BLaER1 (cell line): ENCODE measurements at regions not wholly inside any gene's neighbourhood (a gene's known extent, or its start where the extent isn't known, plus 50 kb on each side); places are given as distances from the start of the nearest gene placed in this dataset.

Source experiments
- H3K27ac ChIP-seq: shearing (Covaris generic); formaldehyde crosslinking; 2 replicates; pipeline ENCODE4 v1.8.1; 2022
- H3K27me3 ChIP-seq: shearing (Covaris generic); formaldehyde crosslinking; 2 replicates; pipeline ENCODE4 v1.8.1; 2022
- H3K36me3 ChIP-seq: shearing (Covaris generic); formaldehyde crosslinking; 2 replicates; pipeline ENCODE4 v1.8.1; 2022
- H3K4me1 ChIP-seq: shearing (Covaris generic); formaldehyde crosslinking; 2 replicates; pipeline ENCODE4 v1.8.1; 2022
- H3K4me2 ChIP-seq: shearing (Covaris generic); formaldehyde crosslinking; 2 replicates; pipeline ENCODE4 v1.8.1; 2022
- H3K4me3 ChIP-seq: shearing (Covaris generic); formaldehyde crosslinking; 2 replicates; pipeline ENCODE4 v1.8.1; 2022
- H3K9ac ChIP-seq: shearing (Covaris generic); formaldehyde crosslinking; 2 replicates; pipeline ENCODE4 v1.8.1; 2022
- H3K9me3 ChIP-seq: shearing (Covaris generic); formaldehyde crosslinking; 2 replicates; pipeline ENCODE4 v1.8.1; 2022
- H4K20me1 ChIP-seq: shearing (Covaris generic); formaldehyde crosslinking; 2 replicates; pipeline ENCODE4 v1.8.1; 2022
- Cebpa-rat ChIP-seq: shearing (Covaris generic); IDR thresholded peaks from 2 replicates; pipeline ENCODE4 v1.8.1; 2022

GRCh38 chr1:115233598-115233997, 104.5 kb downstream of the NGF start:
- H3K9me3 ChIP-seq, result no peaks in the 10 kb centered on the region
- H3K27me3 ChIP-seq, result no peaks in the 10 kb centered on the region
- no peak overlapping the region for H3K9ac ChIP-seq
- H4K20me1 ChIP-seq, result no peaks in the 10 kb centered on the region
- H3K27ac ChIP-seq, result no peak overlapping the region
- no peaks in the 10 kb centered on the region for H3K4me1 ChIP-seq
- no peak overlapping the region for H3K4me2 ChIP-seq
- no peak for TF ChIP-seq Cebpa-rat
- no peaks in the 10 kb centered on the region for H3K36me3 ChIP-seq
- H3K4me3 ChIP-seq, result no peak overlapping the region

DNA sequence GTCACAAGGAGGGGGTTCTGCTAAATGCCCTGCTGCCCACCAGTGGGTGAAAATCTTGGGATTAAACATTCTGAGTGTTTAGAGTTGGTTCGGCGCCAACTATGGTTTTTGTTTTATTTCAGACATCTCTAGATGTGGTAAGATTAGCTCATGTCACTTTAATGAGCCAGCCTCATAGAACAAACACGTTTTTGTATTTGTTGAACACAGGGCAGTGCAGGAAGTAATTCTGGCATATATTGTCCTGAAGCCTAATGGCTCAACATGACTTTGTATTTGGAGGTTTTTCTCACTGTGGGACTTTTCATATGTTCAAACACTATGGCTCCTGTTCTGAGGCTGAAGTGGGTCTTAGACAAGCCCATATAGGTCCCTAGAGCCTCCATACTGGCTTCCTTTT, 107.8 kb downstream of the NGF start:
- H3K4me1 ChIP-seq, result no peaks in the 10 kb centered on the region
- no peaks in the 10 kb centered on the region for H3K9me3 ChIP-seq
- H3K27ac ChIP-seq, result no peak overlapping the region
- no peak overlapping the region for H3K9ac ChIP-seq
- H3K36me3 ChIP-seq, result no peaks in the 10 kb centered on the region
- no peak for TF ChIP-seq Cebpa-rat
- H3K4me3 ChIP-seq, result no peak overlapping the region
- H3K27me3 ChIP-seq, result no peaks in the 10 kb centered on the region
- no peak overlapping the region for H3K4me2 ChIP-seq
- no peaks in the 10 kb centered on the region for H4K20me1 ChIP-seq

DNA sequence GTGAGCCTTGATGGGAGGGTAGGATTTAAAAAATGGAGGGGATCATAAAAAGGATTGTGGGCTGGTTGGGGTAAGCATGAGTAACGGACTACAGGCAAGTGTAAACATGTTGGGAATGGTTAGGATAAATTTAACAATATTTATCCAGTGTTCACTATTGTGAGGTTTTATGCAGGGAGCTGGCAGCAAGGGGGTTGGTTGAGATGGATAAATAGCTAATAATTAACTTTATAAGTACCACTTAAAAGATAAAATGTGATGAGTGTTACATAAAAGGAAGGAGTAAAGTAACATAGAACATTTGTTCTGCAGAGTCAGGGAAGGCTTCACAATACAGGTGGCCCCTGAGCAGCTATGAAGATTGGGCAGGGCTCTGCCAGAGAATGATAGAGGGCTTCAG, 109.0 kb downstream of the NGF start:
- H4K20me1 ChIP-seq, result no peaks in the 10 kb centered on the region
- H3K9me3 ChIP-seq, result no peaks in the 10 kb centered on the region
- no peak overlapping the region for H3K4me3 ChIP-seq
- no peak overlapping the region for H3K27ac ChIP-seq
- no peaks in the 10 kb centered on the region for H3K27me3 ChIP-seq
- H3K4me1 ChIP-seq, result no peaks in the 10 kb centered on the region
- H3K36me3 ChIP-seq, result no peaks in the 10 kb centered on the region
- TF ChIP-seq Cebpa-rat, result no peak
- no peak overlapping the region for H3K4me2 ChIP-seq
- H3K9ac ChIP-seq, result no peak overlapping the region

GRCh38 chr1:115228191-115228590, 109.9 kb downstream of the NGF start:
- Histone ChIP-seq H3K27ac (no peak overlapping the region), H4K20me1 (no peaks in the 10 kb centered on the region), H3K9ac (no peak overlapping the region), H3K4me1 (no peaks in the 10 kb centered on the region), H3K4me3 (no peak overlapping the region), H3K4me2 (no peak overlapping the region), H3K9me3 (no peaks in the 10 kb centered on the region), H3K27me3 (no peaks in the 10 kb centered on the region), H3K36me3 (no peaks in the 10 kb centered on the region)
- TF ChIP-seq Cebpa-rat, result no peak

GRCh38 chr1:115227346-115228082, 110.5 kb downstream of the NGF start:
- H3K27me3 ChIP-seq, result no peaks in the 10 kb centered on the region
- H3K36me3 ChIP-seq, result no peaks in the 10 kb centered on the region
- H3K4me2 ChIP-seq, result no peak overlapping the region
- H3K4me1 ChIP-seq, result no peaks in the 10 kb centered on the region
- H3K9me3 ChIP-seq, result no peaks in the 10 kb centered on the region
- H4K20me1 ChIP-seq, result no peaks in the 10 kb centered on the region
- no peak overlapping the region for H3K9ac ChIP-seq
- H3K4me3 ChIP-seq, result no peak overlapping the region
- no peak for TF ChIP-seq Cebpa-rat
- no peak overlapping the region for H3K27ac ChIP-seq

DNA sequence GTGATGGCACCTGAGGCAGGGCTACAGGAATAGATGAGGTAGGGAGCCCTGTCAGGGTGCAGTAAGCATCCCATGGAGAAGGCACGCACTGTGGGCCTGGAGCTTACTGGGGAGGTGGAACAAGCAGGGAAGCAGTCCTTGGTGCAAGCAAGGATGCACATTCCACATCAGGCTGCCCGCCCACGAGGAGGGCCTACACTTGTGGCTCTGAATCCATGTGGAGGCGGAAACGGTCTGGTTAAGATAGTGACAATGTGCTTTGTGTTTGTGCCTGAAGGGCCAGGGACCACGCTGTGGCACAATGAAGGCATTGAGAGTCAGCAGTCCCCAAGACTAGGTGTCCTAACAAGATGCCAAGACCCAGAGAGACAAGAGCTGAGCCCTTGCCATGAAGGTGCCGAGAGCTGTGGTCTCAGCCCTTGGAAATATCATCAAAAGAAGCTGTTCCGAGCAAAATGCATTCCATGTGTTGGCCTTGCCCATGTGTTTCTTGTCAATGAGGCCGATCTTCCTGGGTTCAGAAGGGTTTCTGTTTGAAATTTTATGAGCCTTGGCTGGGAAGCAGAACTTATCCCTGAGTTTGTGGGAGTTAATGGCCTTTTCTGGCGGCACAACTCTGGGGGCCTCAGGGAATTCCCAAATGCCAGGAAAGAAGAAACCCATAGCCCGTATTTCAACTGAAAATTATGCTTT, 111.9 kb downstream of the NGF start:
- Histone ChIP-seq H3K9ac (no peak overlapping the region), H3K36me3 (no peaks in the 10 kb centered on the region), H3K27me3 (no peaks in the 10 kb centered on the region), H3K9me3 (no peaks in the 10 kb centered on the region), H3K4me2 (no peak overlapping the region), H3K4me1 (no peaks in the 10 kb centered on the region), H3K27ac (no peak overlapping the region), H4K20me1 (no peaks in the 10 kb centered on the region), H3K4me3 (no peak overlapping the region)
- no peak for TF ChIP-seq Cebpa-rat

GRCh38 chr1:115224636-115225035, 113.4 kb downstream of the NGF start:
- no peak overlapping the region for H3K4me3 ChIP-seq
- H3K9ac ChIP-seq, result no peak overlapping the region
- no peak for TF ChIP-seq Cebpa-rat
- H4K20me1 ChIP-seq, result no peaks in the 10 kb centered on the region
- no peak overlapping the region for H3K4me2 ChIP-seq
- no peaks in the 10 kb centered on the region for H3K9me3 ChIP-seq
- H3K36me3 ChIP-seq, result no peaks in the 10 kb centered on the region
- no peaks in the 10 kb centered on the region for H3K4me1 ChIP-seq
- no peaks in the 10 kb centered on the region for H3K27me3 ChIP-seq
- H3K27ac ChIP-seq, result no peak overlapping the region

- Histone ChIP-seq H3K4me3 (no peak overlapping the region), H3K27me3 (no peaks in the 10 kb centered on the region), H3K27ac (no peak overlapping the region), H3K9me3 (no peaks in the 10 kb centered on the region), H3K9ac (no peak overlapping the region), H4K20me1 (no peaks in the 10 kb centered on the region), H3K4me2 (no peak overlapping the region), H3K36me3 (no peaks in the 10 kb centered on the region), H3K4me1 (no peaks in the 10 kb centered on the region)
- TF ChIP-seq Cebpa-rat, result no peak
Measured at GRCh38 chr1:115222616-115223402, 115.2 kb downstream of the NGF start.

DNA sequence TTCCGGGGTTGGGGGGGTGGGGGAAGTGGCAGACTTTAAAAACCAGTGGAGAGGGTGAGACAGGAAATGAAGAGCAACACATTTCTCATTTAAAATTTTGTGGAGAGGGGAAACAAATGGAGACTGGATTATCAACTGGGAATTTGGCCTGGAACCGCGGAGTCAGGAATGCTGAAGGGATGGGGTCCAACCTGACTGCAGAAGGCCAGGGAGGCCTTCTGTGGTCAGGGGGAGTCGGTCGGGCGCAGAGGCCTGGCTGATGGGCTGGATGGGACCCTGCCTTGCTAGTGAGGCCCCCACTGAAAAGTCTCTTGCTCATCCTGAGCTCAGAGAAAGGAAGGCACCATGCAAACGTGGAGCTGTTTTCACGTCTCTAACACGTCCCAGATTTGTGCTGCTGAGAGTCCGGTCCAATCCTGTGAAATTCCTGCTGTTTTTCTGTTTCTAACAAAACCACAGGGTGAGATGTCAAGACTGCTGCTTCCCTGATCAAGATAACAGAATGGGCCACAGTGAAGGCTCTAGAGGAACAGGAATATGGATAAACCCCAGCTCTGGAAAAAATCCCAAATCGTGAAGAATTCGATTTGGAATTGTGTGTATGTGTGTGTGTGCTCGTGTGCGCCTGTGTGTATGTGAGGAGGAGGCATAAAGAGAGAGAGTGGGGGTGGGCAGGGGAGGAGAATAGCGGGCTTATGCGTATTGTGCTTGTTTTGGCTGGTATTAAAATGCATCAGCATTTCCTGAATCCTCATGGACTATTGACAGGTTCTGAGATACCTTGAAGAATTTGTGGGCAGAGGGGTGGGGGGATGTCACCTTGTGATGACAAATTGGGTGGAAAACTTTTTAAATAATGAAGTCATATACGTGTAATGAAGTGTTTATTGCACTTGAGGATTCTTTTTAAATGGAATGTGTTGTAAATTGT, 117.4 kb downstream of the NGF start:
- Histone ChIP-seq H3K9ac (no peak overlapping the region), H3K9me3 (no peaks in the 10 kb centered on the region), H3K36me3 (no peaks in the 10 kb centered on the region), H4K20me1 (no peaks in the 10 kb centered on the region), H3K27me3 (no peaks in the 10 kb centered on the region), H3K4me2 (no peak overlapping the region), H3K4me1 (no peaks in the 10 kb centered on the region), H3K27ac (no peak overlapping the region), H3K4me3 (no peak overlapping the region)
- TF ChIP-seq Cebpa-rat, result no peak
